ENCODE measurements at regions not wholly inside any gene's neighbourhood (a gene's known extent, or its start where the extent isn't known, plus 50 kb on each side); places are given as distances from the start of the nearest gene placed in this dataset.

GRCh38 chr6:167742719-167743303 lies 83.9 kb upstream of the AFDN start:
- TF ChIP-seq FOXM1 (IDR thresholded peaks at IDR 0.05; ENCODE audit: borderline replicate concordance, low read depth) (no peak), ZBTB7A (IDR thresholded peaks at IDR 0.05; ENCODE audit: low read depth) (no peak), EP300 (IDR thresholded peaks at IDR 0.05; ENCODE audit: borderline replicate concordance) (no peak), REST (IDR thresholded peaks at IDR 0.05; ENCODE audit: low read depth) (no peak), MAX (IDR thresholded peaks at IDR 0.05) (no peak), TCF12 (IDR thresholded peaks at IDR 0.05; ENCODE audit: low read depth) (no peak), TEAD4 (IDR thresholded peaks at IDR 0.05) (no peak), YY1 (IDR thresholded peaks at IDR 0.05; ENCODE audit: low read depth) (no peak), EGR1 (IDR thresholded peaks at IDR 0.05) (no peak), USF1 (IDR thresholded peaks at IDR 0.05) (no peak), CEBPB (IDR thresholded peaks at IDR 0.05) (no peak), TAF1 (IDR thresholded peaks at IDR 0.05; ENCODE audit: low read depth) (no peak), RAD21 (IDR thresholded peaks at IDR 0.05; ENCODE audit: low read depth) (no peak), CREB1 (IDR thresholded peaks at IDR 0.05; ENCODE audit: low read depth) (no peak), NFIC (IDR thresholded peaks at IDR 0.05) (no peak)

- no peak for TF ChIP-seq YY1 (IDR thresholded peaks at IDR 0.05; ENCODE audit: low read depth)
- TF ChIP-seq REST (IDR thresholded peaks at IDR 0.05; ENCODE audit: low read depth): no peak
- TF ChIP-seq CREB1 (IDR thresholded peaks at IDR 0.05; ENCODE audit: low read depth): no peak
- no peak for TF ChIP-seq FOXM1 (IDR thresholded peaks at IDR 0.05; ENCODE audit: borderline replicate concordance, low read depth)
- no peak for TF ChIP-seq EP300 (IDR thresholded peaks at IDR 0.05; ENCODE audit: borderline replicate concordance)
- TF ChIP-seq ZBTB7A (IDR thresholded peaks at IDR 0.05; ENCODE audit: low read depth): no peak
- no peak for TF ChIP-seq CEBPB (IDR thresholded peaks at IDR 0.05)
- no peak for TF ChIP-seq USF1 (IDR thresholded peaks at IDR 0.05)
- TF ChIP-seq MAX (IDR thresholded peaks at IDR 0.05): no peak
- TF ChIP-seq TAF1 (IDR thresholded peaks at IDR 0.05; ENCODE audit: low read depth): no peak
- TF ChIP-seq RAD21 (IDR thresholded peaks at IDR 0.05; ENCODE audit: low read depth): no peak
- TF ChIP-seq TEAD4 (IDR thresholded peaks at IDR 0.05): no peak
- TF ChIP-seq NFIC (IDR thresholded peaks at IDR 0.05): no peak
- no peak for TF ChIP-seq EGR1 (IDR thresholded peaks at IDR 0.05)
- TF ChIP-seq TCF12 (IDR thresholded peaks at IDR 0.05; ENCODE audit: low read depth): no peak
Observed at GRCh38 chr6:167744681-167745669, 81.7 kb upstream of the AFDN start.

GRCh38 chr6:167745670-167746389 lies 80.9 kb upstream of the AFDN start:
- TF ChIP-seq TAF1 (IDR thresholded peaks at IDR 0.05; ENCODE audit: low read depth) (no peak), RAD21 (IDR thresholded peaks at IDR 0.05; ENCODE audit: low read depth) (no peak), TCF12 (IDR thresholded peaks at IDR 0.05; ENCODE audit: low read depth) (no peak), ZBTB7A (IDR thresholded peaks at IDR 0.05; ENCODE audit: low read depth) (no peak), MAX (IDR thresholded peaks at IDR 0.05) (no peak), YY1 (IDR thresholded peaks at IDR 0.05; ENCODE audit: low read depth) (no peak), EP300 (IDR thresholded peaks at IDR 0.05; ENCODE audit: borderline replicate concordance) (no peak), FOXM1 (IDR thresholded peaks at IDR 0.05; ENCODE audit: borderline replicate concordance, low read depth) (no peak), TEAD4 (IDR thresholded peaks at IDR 0.05) (no peak), NFIC (IDR thresholded peaks at IDR 0.05) (no peak), CREB1 (IDR thresholded peaks at IDR 0.05; ENCODE audit: low read depth) (no peak), CEBPB (IDR thresholded peaks at IDR 0.05) (no peak), USF1 (IDR thresholded peaks at IDR 0.05) (no peak), EGR1 (IDR thresholded peaks at IDR 0.05) (no peak), REST (IDR thresholded peaks at IDR 0.05; ENCODE audit: low read depth) (no peak)
